ENCODE measurements at regions not wholly inside any gene's neighbourhood (a gene's known extent, or its start where the extent isn't known, plus 50 kb on each side); places are given as distances from the start of the nearest gene placed in this dataset.

DNA sequence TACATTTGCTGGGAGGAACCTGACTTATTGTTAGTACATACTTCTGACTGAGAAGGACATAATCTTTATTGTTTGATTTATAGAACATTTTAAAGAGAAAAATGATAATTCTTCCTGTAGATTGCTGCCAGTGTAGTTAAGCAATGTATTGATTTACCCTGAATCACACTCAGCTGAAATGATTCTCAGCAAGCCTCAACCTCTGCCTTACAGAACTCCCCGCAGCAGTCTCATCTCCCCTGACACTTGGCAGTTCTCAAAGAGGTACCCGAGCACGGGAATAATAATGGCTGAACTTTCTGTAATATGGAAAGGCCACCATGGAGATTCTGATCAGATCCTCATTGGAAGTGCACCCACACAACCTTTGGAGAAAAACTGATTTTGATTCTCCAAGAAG lies 74.9 kb upstream of the RFX3 start:
- TF ChIP-seq POLR2A (IDR thresholded peaks at IDR 0.05) (no peak), CTCF (IDR thresholded peaks at IDR 0.05) (no peak), POLR2AphosphoS5 (IDR thresholded peaks at IDR 0.05) (no peak)

All from breast epithelium (tissue), 3 donors.